IMR-90 (cell line): ENCODE measurements at regions not wholly inside any gene's neighbourhood (a gene's known extent, or its start where the extent isn't known, plus 50 kb on each side); places are given as distances from the start of the nearest gene placed in this dataset.

Experiments
- ATAC-seq: fragments of 200-7000 bp; cut with Tn5 transposase; 2 replicates; pipeline ENCODE4 v1.9.1; 2020; ENCODE audit warnings: low read depth, mild to moderate bottlenecking, moderate library complexity
- BruUV-seq: library from RNA; stranded (reverse); fragments of 400-500 nt; replicated peaks from 2 replicates; lab custom pipeline; 2021; lab: Mats Ljungman, UMichigan
- CTCF ChIA-PET: fragments of 300-600 bp; formaldehyde crosslinking; extraction: SDS; loops from one replicate; lab custom pipeline; 2021; ENCODE audit warnings: antibody characterized with exemption; lab: Yijun Ruan, JAX
- POLR2A ChIA-PET: fragments of 300-600 bp; sonication (Branson Sonifier 250); formaldehyde crosslinking; loops from one replicate; lab custom pipeline; 2022; ENCODE audit warnings: antibody characterized with exemption; ENCODE audit not compliant: unreplicated experiment; lab: Charles Lee
- DNase-seq: peaks from one replicate; pipeline ENCODE4 v3.0.0; 2013
- H2AFZ ChIP-seq: replicated peaks from 2 replicates; pipeline ENCODE3; 2013; ENCODE audit warnings: low read length, mild to moderate bottlenecking; ENCODE audit not compliant: poor library complexity
- H2AK5ac ChIP-seq: 2 replicates; pipeline ENCODE4 v1.6.1; 2013; ENCODE audit warnings: low read depth, low read length, inconsistent platforms
- H2AK9ac ChIP-seq: replicated peaks from 2 replicates; pipeline ENCODE3; 2013; ENCODE audit warnings: mild to moderate bottlenecking, low read depth, low read length, moderate library complexity; ENCODE audit not compliant: poor library complexity
- H2BK120ac ChIP-seq: 2 replicates; pipeline ENCODE4 v1.6.1; 2013; ENCODE audit warnings: low read depth, low read length, inconsistent platforms
- H2BK15ac ChIP-seq: 3 replicates; pipeline ENCODE4 v1.6.1; 2013; ENCODE audit warnings: low read depth, low read length, inconsistent platforms
- H2BK20ac ChIP-seq: 2 replicates; pipeline ENCODE4 v1.6.1; 2013; ENCODE audit warnings: low read depth, mild to moderate bottlenecking, inconsistent platforms, low read length, moderate library complexity
- H2BK5ac ChIP-seq: 2 replicates; pipeline ENCODE4 v1.6.1; 2013; ENCODE audit warnings: mild to moderate bottlenecking, low read depth, low read length, inconsistent platforms; ENCODE audit not compliant: poor library complexity, severe bottlenecking
- H3K14ac ChIP-seq: replicated peaks from 2 replicates; pipeline ENCODE4 v1.6.1; 2013; ENCODE audit warnings: low read depth, low read length, inconsistent platforms
- H3K18ac ChIP-seq: 2 replicates; pipeline ENCODE4 v1.6.1; 2013; ENCODE audit warnings: low read depth, low read length, control low read depth
- H3K23ac ChIP-seq: 2 replicates; pipeline ENCODE4 v1.6.1; 2013; ENCODE audit warnings: low read depth, low read length, inconsistent platforms
- H3K27ac ChIP-seq: 2 replicates; pipeline ENCODE4 v1.5.1; 2013; ENCODE audit warnings: mild to moderate bottlenecking, control low read depth, low read length; ENCODE audit not compliant: insufficient read depth
- H3K27me3 ChIP-seq: 2 replicates; pipeline ENCODE4 v1.6.1; 2013; ENCODE audit warnings: low read length; ENCODE audit not compliant: control insufficient read depth, insufficient read depth
- H3K36me3 ChIP-seq: 2 replicates; pipeline ENCODE4 v1.6.1; 2013; ENCODE audit warnings: low read length, mixed read lengths; ENCODE audit not compliant: control insufficient read depth, insufficient read depth
- H3K4ac ChIP-seq: 2 replicates; pipeline ENCODE4 v1.6.1; 2013; ENCODE audit warnings: low read depth, low read length, inconsistent platforms
- H3K4me1 ChIP-seq: 2 replicates; pipeline ENCODE4 v1.6.1; 2013; ENCODE audit warnings: low read length, mixed read lengths; ENCODE audit not compliant: control insufficient read depth, insufficient read depth
- H3K4me2 ChIP-seq: 2 replicates; pipeline ENCODE4 v1.6.1; 2013; ENCODE audit warnings: low read depth, mild to moderate bottlenecking, control low read depth, low read length, moderate library complexity
- H3K4me3 ChIP-seq: 2 replicates; pipeline ENCODE4 v1.5.1; 2013; ENCODE audit warnings: low read depth, mild to moderate bottlenecking, control low read depth, low read length, moderate library complexity; ENCODE audit not compliant: insufficient read depth
- H3K56ac ChIP-seq: 2 replicates; pipeline ENCODE4 v1.6.1; 2013; ENCODE audit warnings: low read length, inconsistent platforms; ENCODE audit not compliant: insufficient read depth; ENCODE audit errors: extremely low read depth
- H3K79me1 ChIP-seq, 2 experiments: 2 replicates each; pipeline ENCODE4 v1.6.1; 2013; ENCODE audit warnings: low read length in 2 of 2, inconsistent platforms in 1 of 2, low read depth in 1 of 2
- H3K9ac ChIP-seq: 2 replicates; pipeline ENCODE4 v1.6.1; 2013; ENCODE audit warnings: low read depth, low read length, control low read depth
- H3K9me1 ChIP-seq: 2 replicates; pipeline ENCODE4 v1.6.1; 2013; ENCODE audit warnings: low read length, inconsistent platforms; ENCODE audit not compliant: insufficient read depth
- H3K9me3 ChIP-seq: 2 replicates; pipeline ENCODE4 v1.6.1; 2013; ENCODE audit warnings: low read length; ENCODE audit not compliant: control insufficient read depth, insufficient read depth
- H4K20me1 ChIP-seq: 2 replicates; pipeline ENCODE4 v1.6.1; 2013; ENCODE audit warnings: low read length, inconsistent platforms; ENCODE audit not compliant: insufficient read depth
- H4K5ac ChIP-seq: 2 replicates; pipeline ENCODE4 v1.6.1; 2013; ENCODE audit warnings: mild to moderate bottlenecking, low read depth, low read length, control low read depth
- H4K8ac ChIP-seq, 2 experiments: 2 replicates each; pipeline ENCODE4 v1.6.1; 2013; ENCODE audit warnings: low read depth in 2 of 2, low read length in 2 of 2, control low read depth in 1 of 2, inconsistent platforms in 1 of 2
- H4K91ac ChIP-seq: 2 replicates; pipeline ENCODE4 v1.6.1; 2013; ENCODE audit warnings: low read depth, low read length, inconsistent platforms; ENCODE audit not compliant: insufficient read depth
- CEBPB ChIP-seq: IDR thresholded peaks from 2 replicates; pipeline ENCODE4 v1.6.1; 2012; ENCODE audit warnings: low read depth, low read length, improper control_type of control experiment
- CHD1 ChIP-seq: IDR thresholded peaks from 2 replicates; pipeline ENCODE4 v1.6.1; 2012; ENCODE audit warnings: low read depth, low read length, improper control_type of control experiment
- FOS ChIP-seq: fragments of 150-350 bp; IDR thresholded peaks from 2 replicates; pipeline ENCODE4 v1.6.1; 2016; ENCODE audit warnings: low read depth, low read length
- POLR2A ChIP-seq: IDR thresholded peaks from 2 replicates; pipeline ENCODE4 v1.6.1; 2012; ENCODE audit warnings: mild to moderate bottlenecking, low read depth, low read length
- WGBS, 2 experiments: methylation state at CpG; one replicate each; pipeline versions ENCODE4 v1.1.5 to v1.1.7; 2013; ENCODE audit warnings: missing lambda C conversion rate in 2 of 2; ENCODE audit not compliant: insufficient read length in 1 of 2; ENCODE audit errors: extremely low coverage in 2 of 2; 5-methylcytosine and 5-hydroxymethylcytosine counted together
- dilution Hi-C: fragments of 300-500 bp; cut with HindIII; formaldehyde crosslinking; loops from one replicate; pipeline ENCODE4 v1.14.3; 2018; ENCODE audit warnings: low sequenced_read_pairs; ENCODE audit not compliant: unreplicated experiment
- in situ Hi-C: fragments of 300-500 bp; cut with MboI; formaldehyde crosslinking; loops from 3 replicates; pipeline ENCODE4 v1.14.3; 2019; ENCODE audit warnings: low sequenced_read_pairs, inconsistent platforms, mixed read lengths
- intact Hi-C: fragments of 100-400 bp; cut with micrococcal nuclease; formaldehyde crosslinking; loops from 2 replicates; pipeline ENCODE4 v1.10.0; 2022

- 0 out of 2 replicates have a peak overlapping the region, but pooled peaks have one; percentile 70 for H2AK5ac ChIP-seq
- no peak overlapping the region for H2AK9ac ChIP-seq
- no peak for ATAC-seq
- H3K9ac ChIP-seq: no peak overlapping the region
- no peak overlapping the region for H2BK120ac ChIP-seq
- peaks cover 2% of the 10 kb centered on the region; the same call in 1 of the 2 replicates for H3K4me1 ChIP-seq
- no TSS peak for BruUV-seq
- no peak overlapping the region for H3K4me3 ChIP-seq
- H2BK15ac ChIP-seq: 0 out of 3 replicates have a peak overlapping the region, but pooled peaks have one; percentile 30
- DNase-seq: no peak
- no peak overlapping the region for H3K18ac ChIP-seq
- in situ Hi-C loops (no loop called here), dilution Hi-C loops (no loop called here), intact Hi-C loops (no loop called here)
- ChIA-PET POLR2A (no interaction called here), CTCF (no interaction called here)
- no peaks in the 10 kb centered on the region for H3K9me3 ChIP-seq
- no peak overlapping the region for H4K8ac ChIP-seq
- H3K79me1 ChIP-seq: no peaks in the 10 kb centered on the region
- peak overlapping the region; percentile 62 for H4K91ac ChIP-seq
- TF ChIP-seq CEBPB (peak; percentile 78), POLR2A (no peak), FOS (no peak), CHD1 (no peak)
- no peak overlapping the region for H2BK5ac ChIP-seq
- WGBS, 2 experiments: no CpG with 5 or more reads among the region's 2 CpGs
- H3K56ac ChIP-seq: no peak overlapping the region
- no peaks in the 10 kb centered on the region for H3K36me3 ChIP-seq
- no peak overlapping the region for H3K4me2 ChIP-seq
- H3K23ac ChIP-seq: no peak overlapping the region
- no peak overlapping the region for H3K27ac ChIP-seq
- H4K20me1 ChIP-seq: no peaks in the 10 kb centered on the region
- H3K4ac ChIP-seq: no peak overlapping the region
- no peaks in the 10 kb centered on the region for H3K27me3 ChIP-seq
- H3K14ac ChIP-seq: no peak overlapping the region
- H2AFZ ChIP-seq: no peak overlapping the region
- no peaks in the 10 kb centered on the region for H3K9me1 ChIP-seq
- no peak overlapping the region for H4K5ac ChIP-seq
- no peak overlapping the region for H2BK20ac ChIP-seq
Observed at GRCh38 chr11:28863422-28863821, 755.2 kb downstream of the METTL15 start.
